ENCODE measurements at regions not wholly inside any gene's neighbourhood (a gene's known extent, or its start where the extent isn't known, plus 50 kb on each side); places are given as distances from the start of the nearest gene placed in this dataset.

DNA sequence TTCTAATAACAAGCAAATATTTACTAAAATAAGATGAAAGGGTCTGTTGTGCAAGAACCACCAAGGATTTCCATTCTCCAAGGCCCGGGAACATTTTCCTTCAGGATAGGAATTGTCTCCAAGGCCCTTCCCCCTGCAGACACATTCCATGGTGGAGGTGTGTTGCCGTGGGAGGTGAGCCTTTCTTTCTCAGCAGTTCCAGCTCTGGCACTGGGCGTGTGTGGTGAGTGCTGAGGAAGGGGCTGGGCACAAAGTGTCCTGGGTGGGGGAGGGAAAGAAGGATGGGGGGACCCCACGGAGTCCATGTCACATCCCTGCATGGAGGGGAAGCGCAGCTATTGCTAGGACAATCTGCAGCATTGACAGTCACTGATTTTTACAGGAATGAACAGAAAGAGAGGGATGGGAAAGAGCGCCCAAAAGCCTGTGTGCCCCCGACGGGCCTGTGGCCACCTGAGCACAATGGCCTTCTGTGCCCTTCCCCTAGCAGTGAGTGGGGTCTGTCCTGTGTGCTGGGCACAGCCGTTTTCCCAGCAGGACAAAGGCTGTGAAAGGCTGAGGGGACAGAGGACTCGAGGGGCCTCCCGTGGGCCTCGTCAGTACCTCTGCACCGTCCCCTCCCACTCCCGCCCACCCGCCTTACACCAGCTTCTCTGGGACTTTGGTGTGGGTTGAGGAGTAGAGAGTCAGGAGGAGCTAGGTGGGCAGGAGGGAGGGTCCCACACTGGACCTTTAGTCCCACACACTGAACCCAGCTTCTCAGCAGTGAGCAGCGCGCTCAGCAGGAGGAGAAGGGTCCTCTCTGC is 79.8 kb downstream of the PTGR3 start:
- H3K4me1 Mint-ChIP-seq (ENCODE audit: low read depth): peaks cover 4% of the 10 kb centered on the region
- DNase-seq: no peak
- intact Hi-C loops (cut with micrococcal nuclease): no loop called here
- H3K36me3 Mint-ChIP-seq (ENCODE audit: low read depth): no peaks in the 10 kb centered on the region
- CTCF ChIA-PET: interaction anchor here (1.1 kb wide), 1 partner anchor 21 kb away, joined by 3 read pairs; no protein-coding TSS in a partner anchor
- H3K4me3 Mint-ChIP-seq: no peak overlapping the region
- H3K27ac Mint-ChIP-seq: no peak overlapping the region
- no peaks in the 10 kb centered on the region for H3K9me3 Mint-ChIP-seq
- peaks cover 11% of the 10 kb centered on the region for H3K27me3 Mint-ChIP-seq (ENCODE audit: low read depth)

DNA sequence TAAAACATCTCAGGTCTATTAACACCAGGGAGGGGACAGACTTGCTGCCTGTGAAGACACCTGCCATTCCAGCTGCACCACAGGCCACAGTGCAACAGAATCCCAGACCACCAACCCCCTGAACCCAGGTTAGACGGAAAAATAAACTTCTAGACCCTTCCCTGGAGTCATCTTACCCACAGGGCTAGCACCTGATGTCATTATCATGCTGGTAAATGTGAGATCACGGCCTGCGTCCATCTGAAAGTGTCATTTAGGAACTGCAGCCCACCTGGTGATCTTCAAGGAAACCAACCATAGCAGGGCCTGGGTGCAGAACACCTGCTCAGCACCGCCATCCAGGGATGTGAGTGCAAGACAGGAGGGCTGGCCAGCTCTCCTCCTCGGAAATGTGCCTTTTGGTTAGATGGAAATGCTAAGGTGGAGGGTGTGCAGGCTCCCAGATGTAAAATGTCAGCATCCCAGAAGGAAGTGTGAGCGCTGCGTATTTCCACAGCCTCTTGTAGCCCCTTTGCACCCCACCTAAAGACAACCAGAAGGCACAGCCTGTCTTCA is 80.8 kb downstream of the PTGR3 start:
- no peaks in the 10 kb centered on the region for H3K36me3 Mint-ChIP-seq (ENCODE audit: low read depth)
- H3K4me1 Mint-ChIP-seq (ENCODE audit: low read depth): peaks cover 4% of the 10 kb centered on the region
- H3K4me3 Mint-ChIP-seq: no peak overlapping the region
- no peak overlapping the region for H3K27ac Mint-ChIP-seq
- intact Hi-C loops (cut with micrococcal nuclease): no loop called here
- no peaks in the 10 kb centered on the region for H3K9me3 Mint-ChIP-seq
- peaks cover 11% of the 10 kb centered on the region for H3K27me3 Mint-ChIP-seq (ENCODE audit: low read depth)
- CTCF ChIA-PET: interaction anchor here (1.1 kb wide), 1 partner anchor 20 kb away, joined by 3 read pairs; no protein-coding TSS in a partner anchor
- DNase-seq: no peak

DNA sequence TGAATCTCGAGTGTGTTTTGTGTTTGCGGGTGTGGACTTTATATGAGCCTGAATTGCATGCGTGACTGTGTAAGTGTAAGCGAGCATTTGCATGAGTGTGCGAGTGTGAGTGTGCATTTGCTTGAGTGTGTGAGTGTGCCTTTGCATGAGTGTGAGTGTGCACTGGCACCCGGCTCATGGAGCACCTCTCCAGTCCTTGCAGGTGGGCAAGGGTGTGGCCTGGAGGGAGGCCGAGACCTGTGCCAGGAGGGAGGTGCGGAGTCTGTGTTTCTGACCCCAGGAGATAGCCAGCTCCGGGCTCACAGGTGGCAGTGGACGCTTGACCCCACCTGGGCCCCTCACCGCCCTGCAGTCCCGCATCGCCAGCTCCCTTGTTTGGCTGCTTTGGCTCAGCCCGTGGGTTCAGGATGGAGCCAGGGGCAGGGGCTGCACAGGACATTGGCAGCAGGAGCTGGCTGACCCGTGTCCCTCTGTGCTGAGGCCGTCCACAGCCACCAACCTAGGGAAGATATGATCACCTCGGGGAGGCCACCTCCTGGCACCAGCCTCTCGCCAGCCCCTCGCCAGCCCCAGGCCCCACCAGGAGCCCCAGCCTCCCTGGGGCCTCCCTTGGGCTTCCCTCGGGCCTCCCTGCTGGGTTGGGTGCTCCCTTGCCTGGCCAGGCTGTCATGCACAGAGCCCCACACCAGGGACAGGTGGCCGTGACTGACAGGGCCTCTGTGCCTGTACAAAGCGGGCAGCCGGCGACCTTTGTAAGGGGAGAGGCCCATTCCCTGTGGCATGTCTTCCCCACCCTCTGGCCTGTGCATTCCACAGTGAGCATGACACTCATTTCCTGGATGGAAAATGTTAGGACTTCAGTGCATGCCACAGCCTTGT is 81.6 kb downstream of the PTGR3 start:
- no peak for DNase-seq
- intact Hi-C loops (cut with micrococcal nuclease): no loop called here
- peaks cover 11% of the 10 kb centered on the region for H3K27me3 Mint-ChIP-seq (ENCODE audit: low read depth)
- CTCF ChIA-PET: interaction anchor here (1.1 kb wide), 1 partner anchor 19 kb away, joined by 3 read pairs; no protein-coding TSS in a partner anchor
- H3K27ac Mint-ChIP-seq: no peak overlapping the region
- no peaks in the 10 kb centered on the region for H3K9me3 Mint-ChIP-seq
- H3K4me3 Mint-ChIP-seq: no peak overlapping the region
- no peaks in the 10 kb centered on the region for H3K36me3 Mint-ChIP-seq (ENCODE audit: low read depth)
- H3K4me1 Mint-ChIP-seq (ENCODE audit: low read depth): peaks cover 4% of the 10 kb centered on the region

DNA sequence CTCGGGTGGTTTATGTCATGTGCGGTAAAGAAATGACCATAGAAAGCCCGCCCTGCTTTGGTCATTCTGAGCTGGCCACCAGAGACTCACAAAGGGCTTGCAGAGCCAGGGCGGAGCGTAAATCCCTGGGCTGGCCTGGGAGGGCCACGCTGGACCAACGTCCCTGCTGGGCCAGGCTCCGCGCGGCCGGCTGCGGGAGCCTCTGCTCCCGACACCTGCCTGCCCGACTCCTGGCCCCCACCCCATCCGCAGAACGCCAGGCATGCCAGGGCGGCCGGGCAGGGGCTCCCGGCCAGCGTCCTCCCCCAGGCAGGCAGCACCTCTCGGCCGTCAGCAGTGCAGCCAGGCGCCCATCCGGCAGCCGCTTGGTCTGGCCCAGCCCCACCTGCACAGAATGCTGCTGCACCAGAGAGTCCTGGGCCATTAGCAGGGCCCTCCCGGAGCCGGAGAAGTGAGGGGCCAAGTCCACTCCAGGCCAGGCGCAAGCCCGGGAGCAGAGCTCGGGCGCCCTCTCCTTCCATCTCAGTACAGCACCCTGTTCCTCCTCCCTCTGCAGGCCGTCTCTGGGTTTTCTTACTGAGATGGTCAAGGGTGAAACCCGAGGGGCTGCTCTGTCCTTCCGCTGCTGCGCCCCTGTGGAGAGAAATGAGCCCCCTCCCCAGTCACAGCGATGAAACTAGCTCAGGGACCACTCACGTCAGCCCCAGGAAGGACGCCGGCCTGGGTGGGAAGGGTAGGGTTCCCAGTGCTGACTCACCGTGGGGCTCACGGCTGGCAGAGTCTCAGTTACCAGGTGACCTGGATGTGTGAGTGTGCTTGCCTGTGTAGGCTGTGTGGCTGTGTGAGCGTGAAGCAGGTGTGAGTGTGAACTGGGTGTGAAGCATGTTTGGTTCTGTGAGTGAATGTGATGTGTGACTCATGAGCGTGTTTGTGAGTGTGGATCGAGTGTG is 83.3 kb downstream of the PTGR3 start:
- no peak overlapping the region for H3K4me3 Mint-ChIP-seq
- H3K27me3 Mint-ChIP-seq (ENCODE audit: low read depth): peaks cover 11% of the 10 kb centered on the region
- peak; percentile 15 for DNase-seq
- CTCF ChIA-PET: no interaction called here
- no peaks in the 10 kb centered on the region for H3K9me3 Mint-ChIP-seq
- H3K27ac Mint-ChIP-seq: no peak overlapping the region
- no peaks in the 10 kb centered on the region for H3K36me3 Mint-ChIP-seq (ENCODE audit: low read depth)
- H3K4me1 Mint-ChIP-seq (ENCODE audit: low read depth): peaks cover 4% of the 10 kb centered on the region
- intact Hi-C loops (cut with micrococcal nuclease): no loop called here

DNA sequence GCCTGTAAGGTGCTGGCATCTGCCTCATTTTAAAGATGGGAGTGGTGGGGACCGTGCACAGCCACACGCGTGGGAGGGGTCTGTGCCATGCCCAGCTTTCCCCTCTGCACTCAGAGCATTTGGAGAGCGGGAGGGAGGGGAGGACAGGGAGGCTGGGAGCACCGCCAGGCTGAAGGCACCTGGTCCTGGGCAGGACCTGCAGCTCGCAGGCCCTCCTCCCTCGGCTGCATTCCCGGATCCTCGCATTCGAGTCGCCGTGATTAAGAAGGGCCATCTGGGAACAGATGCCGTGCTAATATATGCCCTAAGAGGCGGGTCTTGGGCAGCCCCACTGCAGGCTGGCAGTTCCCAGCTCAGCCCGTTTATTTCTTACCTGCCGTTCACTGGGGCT is 84.0 kb downstream of the PTGR3 start:
- intact Hi-C loops (cut with micrococcal nuclease): no loop called here
- H3K36me3 Mint-ChIP-seq (ENCODE audit: low read depth): no peaks in the 10 kb centered on the region
- no peak for DNase-seq
- H3K27ac Mint-ChIP-seq: no peak overlapping the region
- peaks cover 4% of the 10 kb centered on the region for H3K4me1 Mint-ChIP-seq (ENCODE audit: low read depth)
- CTCF ChIA-PET: no interaction called here
- H3K9me3 Mint-ChIP-seq: no peaks in the 10 kb centered on the region
- H3K4me3 Mint-ChIP-seq: no peak overlapping the region
- H3K27me3 Mint-ChIP-seq (ENCODE audit: low read depth): peaks cover 11% of the 10 kb centered on the region

DNA sequence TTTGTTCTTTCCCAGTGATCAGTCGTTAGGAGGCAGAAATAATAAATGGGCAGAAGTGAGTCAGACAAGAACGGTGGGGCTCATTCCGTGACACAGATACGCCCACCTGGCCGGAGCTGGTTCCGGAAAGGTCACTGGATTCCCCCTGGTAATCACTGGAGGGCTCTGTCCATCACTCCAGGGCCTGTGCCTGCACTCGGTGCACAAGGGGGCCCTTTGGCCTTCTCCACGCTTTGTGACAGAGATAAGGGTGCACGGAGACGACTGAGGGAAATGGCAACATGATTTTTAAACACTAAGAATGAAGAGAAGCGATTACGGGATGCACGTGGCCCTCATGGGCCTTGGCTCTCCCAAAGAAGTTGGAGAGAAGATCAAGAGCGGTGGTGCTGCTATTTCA is 84.4 kb downstream of the PTGR3 start:
- H3K4me1 Mint-ChIP-seq (ENCODE audit: low read depth): peaks cover 4% of the 10 kb centered on the region
- H3K4me3 Mint-ChIP-seq: no peak overlapping the region
- intact Hi-C loops (cut with micrococcal nuclease): no loop called here
- DNase-seq: no peak
- no peaks in the 10 kb centered on the region for H3K9me3 Mint-ChIP-seq
- CTCF ChIA-PET: no interaction called here
- no peak overlapping the region for H3K27ac Mint-ChIP-seq
- peaks cover 11% of the 10 kb centered on the region for H3K27me3 Mint-ChIP-seq (ENCODE audit: low read depth)
- H3K36me3 Mint-ChIP-seq (ENCODE audit: low read depth): no peaks in the 10 kb centered on the region

DNA sequence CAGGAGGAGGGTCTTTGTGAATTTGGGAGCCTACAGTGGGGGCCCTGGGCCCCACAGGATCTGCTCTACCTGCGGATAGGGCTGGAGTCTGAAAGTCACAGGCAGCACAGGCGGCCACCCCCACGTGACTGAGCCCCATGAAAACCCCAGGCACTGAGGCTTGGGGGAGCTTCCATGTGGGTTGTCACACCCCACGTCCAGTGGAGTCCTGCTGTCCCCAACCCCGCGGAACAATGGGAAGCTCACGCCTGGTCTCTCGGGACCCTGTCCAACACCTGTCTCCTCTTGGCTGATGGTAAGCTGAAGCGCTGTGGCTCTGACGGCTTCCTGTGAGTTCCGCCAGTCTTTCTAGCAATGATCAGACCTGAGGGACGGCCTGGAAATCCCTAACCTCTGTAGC is 85.8 kb downstream of the PTGR3 start:
- Mint-ChIP-seq H3K27ac (no peak overlapping the region), H3K27me3 (ENCODE audit: low read depth) (peaks cover 11% of the 10 kb centered on the region), H3K9me3 (no peaks in the 10 kb centered on the region), H3K4me3 (no peak overlapping the region), H3K4me1 (ENCODE audit: low read depth) (peaks cover 4% of the 10 kb centered on the region), H3K36me3 (ENCODE audit: low read depth) (no peaks in the 10 kb centered on the region)
- DNase-seq: no peak
- CTCF ChIA-PET: interaction anchor here (0.5 kb wide), 1 partner anchor 133 kb away, joined by 4 read pairs; no protein-coding TSS in a partner anchor
- intact Hi-C loops (cut with micrococcal nuclease): no loop called here

DNA sequence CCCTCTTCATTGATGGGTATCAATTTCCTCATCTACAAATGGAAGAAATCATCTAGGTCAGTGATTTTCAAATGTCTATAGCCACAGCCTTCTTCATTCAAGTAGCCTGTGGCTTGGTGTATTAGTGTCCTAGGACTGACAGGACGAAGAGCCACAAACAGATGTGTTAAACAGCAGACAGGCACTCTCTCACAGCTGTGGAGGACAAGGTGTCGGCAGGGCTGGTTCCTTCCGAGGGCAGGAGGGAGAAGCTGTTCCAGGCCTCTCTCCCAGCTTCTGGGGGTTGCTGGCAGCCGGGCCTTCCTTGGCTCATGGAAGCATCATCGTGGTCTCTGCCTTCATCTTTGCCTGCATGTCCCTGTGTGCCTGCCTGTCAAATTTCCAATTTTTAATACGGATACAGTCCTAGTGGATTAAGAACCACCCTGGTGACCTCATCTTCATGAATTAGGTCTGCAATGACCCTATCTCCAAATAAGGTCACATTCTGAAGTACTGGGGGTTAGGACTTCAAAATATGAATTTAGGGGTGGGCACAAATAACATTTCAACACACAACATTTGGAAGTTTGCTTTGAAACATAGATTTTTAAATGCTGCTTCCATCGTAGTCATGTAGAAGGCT is 86.5 kb downstream of the PTGR3 start:
- H3K36me3 Mint-ChIP-seq (ENCODE audit: low read depth): no peaks in the 10 kb centered on the region
- H3K4me3 Mint-ChIP-seq: no peak overlapping the region
- H3K4me1 Mint-ChIP-seq (ENCODE audit: low read depth): peaks cover 4% of the 10 kb centered on the region
- no peaks in the 10 kb centered on the region for H3K9me3 Mint-ChIP-seq
- H3K27ac Mint-ChIP-seq: no peak overlapping the region
- DNase-seq: no peak
- CTCF ChIA-PET: interaction anchor here (0.5 kb wide), 1 partner anchor 133 kb away, joined by 4 read pairs; no protein-coding TSS in a partner anchor
- intact Hi-C loops (cut with micrococcal nuclease): no loop called here
- peaks cover 11% of the 10 kb centered on the region for H3K27me3 Mint-ChIP-seq (ENCODE audit: low read depth)

DNA sequence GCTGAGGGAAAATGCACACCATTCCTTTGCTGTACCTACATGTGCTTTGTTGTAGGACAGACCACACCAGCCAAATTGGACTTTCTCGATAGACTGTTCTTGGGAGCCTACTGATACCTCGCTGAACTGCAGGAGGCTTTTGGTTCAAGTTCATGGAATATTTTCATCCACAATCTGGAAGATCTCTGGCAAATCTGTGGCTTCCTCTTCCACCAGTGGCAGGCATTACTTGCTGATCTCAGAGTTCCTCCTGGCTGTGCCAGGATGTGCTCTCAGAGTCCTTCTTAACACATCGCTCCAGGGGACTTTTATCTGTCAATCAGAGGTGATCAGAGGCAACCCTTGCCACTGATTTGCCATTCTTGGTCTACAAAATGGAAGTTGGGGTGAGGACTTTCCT is 87.7 kb downstream of the PTGR3 start:
- no peak for DNase-seq
- CTCF ChIA-PET: no interaction called here
- Mint-ChIP-seq H3K36me3 (ENCODE audit: low read depth) (no peaks in the 10 kb centered on the region), H3K4me3 (no peak overlapping the region), H3K27ac (no peak overlapping the region), H3K4me1 (ENCODE audit: low read depth) (peaks cover 4% of the 10 kb centered on the region), H3K9me3 (no peaks in the 10 kb centered on the region), H3K27me3 (ENCODE audit: low read depth) (peaks cover 4% of the 10 kb centered on the region)
- intact Hi-C loops (cut with micrococcal nuclease): no loop called here

DNA sequence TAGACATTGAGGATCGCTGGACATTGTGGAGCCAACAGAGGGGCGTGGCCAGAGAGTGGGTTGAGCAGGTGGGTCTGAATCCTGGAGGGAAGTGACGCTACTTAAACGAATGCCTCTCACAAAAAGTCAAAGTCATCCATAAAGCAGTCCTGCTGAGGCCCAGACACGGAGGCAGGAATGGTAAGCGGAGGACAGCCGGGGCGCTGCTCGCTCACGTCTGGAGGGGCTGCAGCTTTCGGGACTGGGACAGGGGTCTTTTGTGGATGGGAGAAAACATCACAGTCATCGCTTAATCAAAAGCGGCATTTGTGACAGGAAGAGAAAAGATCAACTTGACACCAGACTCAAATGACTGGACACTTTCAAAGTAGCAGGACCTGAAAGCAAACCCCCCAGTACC is 88.4 kb downstream of the PTGR3 start:
- intact Hi-C loops (cut with micrococcal nuclease): no loop called here
- Mint-ChIP-seq H3K4me1 (ENCODE audit: low read depth) (no peaks in the 10 kb centered on the region), H3K27ac (no peak overlapping the region), H3K27me3 (ENCODE audit: low read depth) (no peaks in the 10 kb centered on the region), H3K36me3 (ENCODE audit: low read depth) (no peaks in the 10 kb centered on the region), H3K9me3 (no peaks in the 10 kb centered on the region), H3K4me3 (no peak overlapping the region)
- DNase-seq: no peak
- CTCF ChIA-PET: no interaction called here

DNA sequence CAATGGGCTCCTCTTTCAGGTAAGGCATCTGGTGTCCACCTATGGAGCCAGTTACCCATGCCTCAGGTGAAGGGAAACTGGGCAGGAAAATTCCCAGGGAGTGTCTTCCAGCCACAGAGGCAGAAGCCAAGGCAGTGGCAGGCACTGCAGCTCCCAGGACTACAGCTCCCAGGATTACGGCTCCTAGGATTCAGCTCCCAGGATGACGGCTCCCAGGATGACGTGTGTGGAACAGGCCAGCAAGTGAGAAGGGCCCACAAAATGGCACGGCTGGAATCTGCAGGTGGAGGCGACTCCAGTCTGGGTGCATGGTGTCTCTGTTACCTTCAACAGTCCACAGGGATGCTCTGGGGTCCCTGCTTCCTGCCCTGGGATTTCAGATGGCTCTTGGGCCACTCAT is 92.1 kb downstream of the PTGR3 start:
- no peak overlapping the region for H3K27ac Mint-ChIP-seq
- no peak for DNase-seq
- CTCF ChIA-PET: no interaction called here
- intact Hi-C loops (cut with micrococcal nuclease): no loop called here
- no peaks in the 10 kb centered on the region for H3K27me3 Mint-ChIP-seq (ENCODE audit: low read depth)
- H3K4me1 Mint-ChIP-seq (ENCODE audit: low read depth): peaks cover 3% of the 10 kb centered on the region
- H3K4me3 Mint-ChIP-seq: no peak overlapping the region
- no peaks in the 10 kb centered on the region for H3K36me3 Mint-ChIP-seq (ENCODE audit: low read depth)
- no peaks in the 10 kb centered on the region for H3K9me3 Mint-ChIP-seq

All from activated naive CD4-positive, alpha-beta T cell treated with anti-CD3 and anti-CD28 coated beads for 36 hours (primary cell).